ENCODE measurements at regions not wholly inside any gene's neighbourhood (a gene's known extent, or its start where the extent isn't known, plus 50 kb on each side); places are given as distances from the start of the nearest gene placed in this dataset.

- no peak for DNase-seq (ENCODE audit: low read depth)
- H3K4me3 ChIP-seq (ENCODE audit: low read depth, low read length), result no peak overlapping the region
- TF ChIP-seq, protein P1, sequence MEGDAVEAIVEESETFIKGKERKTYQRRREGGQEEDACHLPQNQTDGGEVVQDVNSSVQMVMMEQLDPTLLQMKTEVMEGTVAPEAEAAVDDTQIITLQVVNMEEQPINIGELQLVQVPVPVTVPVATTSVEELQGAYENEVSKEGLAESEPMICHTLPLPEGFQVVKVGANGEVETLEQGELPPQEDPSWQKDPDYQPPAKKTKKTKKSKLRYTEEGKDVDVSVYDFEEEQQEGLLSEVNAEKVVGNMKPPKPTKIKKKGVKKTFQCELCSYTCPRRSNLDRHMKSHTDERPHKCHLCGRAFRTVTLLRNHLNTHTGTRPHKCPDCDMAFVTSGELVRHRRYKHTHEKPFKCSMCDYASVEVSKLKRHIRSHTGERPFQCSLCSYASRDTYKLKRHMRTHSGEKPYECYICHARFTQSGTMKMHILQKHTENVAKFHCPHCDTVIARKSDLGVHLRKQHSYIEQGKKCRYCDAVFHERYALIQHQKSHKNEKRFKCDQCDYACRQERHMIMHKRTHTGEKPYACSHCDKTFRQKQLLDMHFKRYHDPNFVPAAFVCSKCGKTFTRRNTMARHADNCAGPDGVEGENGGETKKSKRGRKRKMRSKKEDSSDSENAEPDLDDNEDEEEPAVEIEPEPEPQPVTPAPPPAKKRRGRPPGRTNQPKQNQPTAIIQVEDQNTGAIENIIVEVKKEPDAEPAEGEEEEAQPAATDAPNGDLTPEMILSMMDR (IDR thresholded peaks at IDR 0.05; ENCODE audit: low read depth, low read length, missing control alignments), result no peak
- in situ Hi-C loops (cut with HindIII; ENCODE audit: low sequenced_read_pairs), result no loop called here
Measured at GRCh38 chr3:152973575-152973974, 138.6 kb downstream of the P2RY1 start.

DNA sequence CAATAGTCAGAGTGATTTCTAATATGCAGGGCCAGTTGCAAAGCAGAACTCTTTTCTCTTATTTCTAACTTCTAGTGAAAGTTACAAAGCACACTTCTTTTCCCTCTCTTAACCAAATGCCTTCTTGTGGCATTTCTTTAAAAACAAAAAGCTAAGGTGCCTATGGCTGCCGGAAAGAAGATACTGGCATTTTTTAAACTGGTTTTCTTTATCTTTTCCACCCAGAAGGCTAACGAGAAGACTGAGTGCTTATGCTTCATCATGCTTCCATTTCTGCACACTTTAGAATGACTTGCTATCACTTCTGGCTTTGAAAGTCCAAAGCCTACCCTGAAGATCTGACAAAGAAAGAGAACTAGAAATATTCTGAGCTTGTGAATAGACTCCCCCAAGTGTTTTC lies 141.3 kb downstream of the P2RY1 start:
- TF ChIP-seq, protein P1 (IDR thresholded peaks at IDR 0.05; ENCODE audit: low read depth, low read length, missing control alignments), result no peak
- DNase-seq (ENCODE audit: low read depth), result no peak
- in situ Hi-C loops (cut with HindIII; ENCODE audit: low sequenced_read_pairs), result no loop called here
- H3K4me3 ChIP-seq (ENCODE audit: low read depth, low read length), result no peak overlapping the region

DNA sequence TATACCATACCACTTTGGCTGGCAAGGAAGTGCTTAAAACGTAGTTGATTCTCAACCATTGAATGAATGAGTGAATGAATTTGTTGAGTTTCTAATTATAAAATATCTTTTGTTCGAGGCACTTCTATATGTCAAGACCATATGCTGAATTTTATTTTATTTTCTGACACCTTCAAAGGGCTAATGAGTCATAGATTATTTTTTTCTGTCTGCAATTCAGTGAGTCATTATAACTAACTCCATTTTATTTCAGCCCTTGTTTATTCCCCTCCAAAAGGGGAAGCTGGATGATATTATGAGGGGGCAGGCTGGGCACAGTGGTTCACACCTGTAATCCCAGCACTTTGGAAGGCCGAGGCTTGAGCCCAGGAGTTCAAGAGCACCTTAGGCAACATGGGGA lies 142.4 kb downstream of the P2RY1 start:
- no peak for DNase-seq (ENCODE audit: low read depth)
- no peak overlapping the region for H3K4me3 ChIP-seq (ENCODE audit: low read depth, low read length)
- TF ChIP-seq, protein P1 (IDR thresholded peaks at IDR 0.05; ENCODE audit: low read depth, low read length, missing control alignments), result no peak
- in situ Hi-C loops (cut with HindIII; ENCODE audit: low sequenced_read_pairs), result no loop called here

GRCh38 chr3:152978152-152978551 lies 143.2 kb downstream of the P2RY1 start:
- in situ Hi-C loops (cut with HindIII; ENCODE audit: low sequenced_read_pairs), result no loop called here
- DNase-seq (ENCODE audit: low read depth), result no peak
- TF ChIP-seq, protein P1 (IDR thresholded peaks at IDR 0.05; ENCODE audit: low read depth, low read length, missing control alignments), result no peak
- H3K4me3 ChIP-seq (ENCODE audit: low read depth, low read length), result no peak overlapping the region

DNA sequence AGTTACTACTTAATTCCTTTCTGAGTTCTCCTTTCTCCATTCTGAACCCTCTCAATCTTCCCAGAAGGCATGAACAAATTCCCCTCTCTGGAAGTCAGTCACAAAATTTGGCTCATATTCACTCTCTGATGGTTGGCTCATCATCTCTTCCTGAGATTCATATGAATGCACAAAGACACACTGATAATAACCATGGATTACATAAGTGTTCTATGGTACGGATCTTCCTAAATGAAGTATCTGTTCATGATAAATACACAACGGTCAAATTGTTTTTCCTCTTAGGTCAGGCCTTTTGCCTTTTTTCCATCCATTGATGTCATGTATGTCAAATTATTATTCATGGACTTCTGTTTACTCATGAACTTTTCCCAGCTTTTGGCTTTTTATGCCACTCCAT lies 162.6 kb downstream of the P2RY1 start:
- no peak overlapping the region for H3K4me3 ChIP-seq (ENCODE audit: low read depth, low read length)
- no peak for DNase-seq (ENCODE audit: low read depth)
- in situ Hi-C loops (cut with HindIII; ENCODE audit: low sequenced_read_pairs), result no loop called here
- TF ChIP-seq, protein P1 (IDR thresholded peaks at IDR 0.05; ENCODE audit: low read depth, low read length, missing control alignments), result no peak

DNA sequence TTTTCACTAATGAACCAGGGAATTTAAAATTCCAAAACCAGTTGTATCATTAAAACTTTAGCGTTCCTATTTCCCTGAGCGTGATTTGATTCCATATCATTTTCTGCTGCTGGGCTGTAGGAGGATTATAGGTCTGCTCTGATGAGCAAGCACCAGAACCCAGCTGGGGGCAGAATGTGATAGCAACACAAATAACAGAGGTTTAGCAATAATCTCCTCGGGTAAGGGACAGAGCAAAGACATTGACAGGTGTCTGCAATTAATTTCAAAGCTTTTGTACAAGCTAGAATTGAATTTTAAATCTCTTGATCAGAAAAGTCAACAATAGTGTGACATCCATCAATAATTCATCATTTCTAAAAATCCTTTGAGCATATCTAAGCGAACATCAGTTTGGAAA lies 163.4 kb upstream of the RAP2B start:
- in situ Hi-C loops (cut with HindIII; ENCODE audit: low sequenced_read_pairs), result no loop called here
- no peak overlapping the region for H3K4me3 ChIP-seq (ENCODE audit: low read depth, low read length)
- no peak for DNase-seq (ENCODE audit: low read depth)
- TF ChIP-seq, protein P1 (IDR thresholded peaks at IDR 0.05; ENCODE audit: low read depth, low read length, missing control alignments), result no peak

DNA sequence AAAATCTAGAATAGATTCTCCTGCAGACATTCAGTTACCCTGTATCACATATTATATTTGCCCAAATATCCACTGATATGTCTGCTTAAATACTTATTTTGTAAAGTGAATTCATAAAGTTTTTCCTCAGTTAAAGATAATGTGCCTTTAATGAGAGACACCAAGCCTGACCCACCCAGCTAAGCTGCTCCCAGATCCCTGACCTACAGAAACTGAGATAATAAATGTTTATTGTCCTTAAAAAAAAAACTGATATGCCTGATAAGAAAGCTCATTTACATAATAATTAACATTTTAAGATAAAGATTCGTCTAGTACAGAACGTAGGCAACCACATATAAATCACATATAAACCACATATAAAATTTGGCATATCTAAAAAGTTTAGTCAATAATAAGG lies 161.7 kb upstream of the RAP2B start:
- no peak for DNase-seq (ENCODE audit: low read depth)
- no peak overlapping the region for H3K4me3 ChIP-seq (ENCODE audit: low read depth, low read length)
- TF ChIP-seq, protein P1 (IDR thresholded peaks at IDR 0.05; ENCODE audit: low read depth, low read length, missing control alignments), result no peak
- in situ Hi-C loops (cut with HindIII; ENCODE audit: low sequenced_read_pairs), result no loop called here
